NCI-H1436 (cell line): ENCODE measurements at regions not wholly inside any gene's neighbourhood (a gene's known extent, or its start where the extent isn't known, plus 50 kb on each side); places are given as distances from the start of the nearest gene placed in this dataset.

Source experiments
- DNase-seq: peaks from one replicate; lab custom pipeline; 2025; lab: John Stamatoyannopoulos, UW

DNA sequence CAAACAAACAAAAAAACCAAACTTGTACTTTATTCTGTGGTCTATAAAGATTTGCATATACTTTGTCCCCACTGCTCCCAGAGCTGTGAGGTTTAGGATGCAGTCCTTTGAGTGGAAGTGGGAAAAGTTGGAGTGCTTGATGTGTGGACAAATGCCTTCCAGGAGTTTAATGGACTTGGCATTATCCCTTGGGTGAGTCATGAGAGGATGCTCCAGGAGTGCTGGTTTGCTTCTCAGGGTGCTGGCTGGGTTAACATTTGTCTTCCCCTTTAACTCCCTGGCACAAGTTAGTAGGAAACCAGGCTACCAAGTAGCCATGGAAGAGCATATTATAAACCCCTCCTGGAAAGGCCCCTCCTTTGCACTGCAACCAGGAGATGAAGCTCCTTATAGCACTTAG is 417.4 kb upstream of the RIOK2 start:
- no peak for DNase-seq

DNA sequence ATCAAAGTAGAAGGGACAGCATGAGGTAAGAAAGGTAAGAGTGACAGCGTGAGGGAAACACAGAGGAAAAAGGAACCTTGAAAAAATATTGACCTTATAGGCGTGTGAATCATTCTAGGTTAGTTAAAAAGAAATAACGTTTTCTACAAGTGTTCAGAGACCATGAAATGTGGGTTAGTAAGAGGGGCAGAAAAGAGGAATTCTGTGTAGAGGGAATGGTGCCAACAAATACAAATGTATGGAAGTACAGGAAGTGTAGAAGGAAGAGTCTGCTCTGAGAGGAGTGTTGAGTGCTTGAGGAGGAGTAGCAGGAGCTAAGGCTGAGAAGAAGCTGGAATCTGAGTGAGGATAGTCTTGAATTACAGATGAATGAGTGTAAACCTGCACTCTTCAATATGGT is 418.6 kb upstream of the RIOK2 start:
- no peak for DNase-seq

DNA sequence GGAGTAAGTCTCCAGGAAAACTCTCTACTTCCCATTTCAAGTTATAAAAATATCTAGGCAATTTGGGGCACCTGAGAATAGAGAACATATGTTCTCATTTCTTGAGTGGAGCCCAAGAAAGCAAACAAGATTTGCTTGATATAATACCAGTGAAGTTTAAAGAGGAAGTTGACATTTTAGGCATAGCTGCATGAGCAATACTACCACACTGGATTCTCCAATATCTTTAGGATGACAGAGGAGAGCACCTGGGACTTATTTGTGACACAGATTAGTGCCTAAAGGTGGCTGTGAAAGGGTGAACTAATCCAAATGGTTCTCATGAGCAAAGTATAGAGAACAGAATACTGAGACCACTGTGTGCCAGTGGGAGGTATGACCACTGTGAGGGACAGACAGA is 423.5 kb upstream of the RIOK2 start:
- DNase-seq: no peak

DNA sequence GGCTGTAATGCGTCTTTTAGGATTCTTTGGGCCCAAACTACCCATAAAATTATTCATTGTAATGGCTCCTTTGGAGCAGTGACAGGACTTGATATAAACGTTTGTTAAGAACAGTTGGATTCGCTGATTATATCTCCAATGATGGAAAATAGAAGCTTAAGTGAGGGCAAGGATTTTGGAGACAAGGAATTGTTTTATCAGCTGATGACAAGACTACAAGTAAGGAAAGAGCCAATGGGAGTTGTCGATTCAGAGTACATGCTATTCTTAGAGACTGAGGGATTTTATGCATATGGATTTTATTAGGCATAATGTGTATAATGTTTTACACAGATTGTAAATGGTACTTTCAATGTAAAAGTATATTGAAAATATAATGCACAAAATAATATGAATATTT is 425.5 kb upstream of the RIOK2 start:
- no peak for DNase-seq

DNA sequence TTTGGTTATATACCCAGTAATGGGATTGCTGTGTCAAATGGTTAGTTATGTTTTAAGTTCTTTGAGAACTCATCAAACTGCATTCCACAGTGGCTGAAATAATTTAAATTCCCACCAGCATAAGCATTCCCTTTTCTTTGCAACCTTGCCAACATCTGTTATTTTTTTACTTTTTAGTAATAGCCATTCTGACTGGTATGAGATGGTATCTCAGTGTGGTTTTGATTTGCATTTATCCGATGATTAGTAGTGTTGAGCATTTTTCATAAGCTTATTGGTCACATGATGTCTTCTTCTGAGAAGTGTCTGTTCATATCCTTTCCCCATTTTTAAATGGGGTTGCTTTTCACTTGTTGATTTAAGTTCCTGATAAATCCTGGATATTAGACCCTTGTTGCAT is 435.7 kb upstream of the RIOK2 start:
- no peak for DNase-seq

DNA sequence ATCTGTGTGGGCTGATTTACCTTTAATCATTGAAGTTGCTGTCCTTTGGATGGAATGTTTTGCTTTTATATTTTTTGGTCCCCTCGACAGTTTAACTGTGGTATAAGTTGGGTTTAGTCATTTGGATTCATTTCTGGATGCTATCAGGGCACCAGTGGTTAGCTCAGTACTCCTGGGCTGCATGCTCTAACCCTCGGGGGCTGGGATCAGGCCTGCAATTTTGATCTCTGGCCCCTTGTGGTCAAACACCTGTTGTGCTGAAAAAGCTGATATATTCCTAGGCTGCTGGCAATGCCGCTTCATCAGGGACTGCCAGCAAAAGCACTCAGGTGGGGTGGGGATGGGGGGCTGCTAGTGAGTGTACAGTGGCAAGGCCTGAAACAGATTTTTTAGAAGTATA is 440.4 kb upstream of the RIOK2 start:
- no peak for DNase-seq

DNA sequence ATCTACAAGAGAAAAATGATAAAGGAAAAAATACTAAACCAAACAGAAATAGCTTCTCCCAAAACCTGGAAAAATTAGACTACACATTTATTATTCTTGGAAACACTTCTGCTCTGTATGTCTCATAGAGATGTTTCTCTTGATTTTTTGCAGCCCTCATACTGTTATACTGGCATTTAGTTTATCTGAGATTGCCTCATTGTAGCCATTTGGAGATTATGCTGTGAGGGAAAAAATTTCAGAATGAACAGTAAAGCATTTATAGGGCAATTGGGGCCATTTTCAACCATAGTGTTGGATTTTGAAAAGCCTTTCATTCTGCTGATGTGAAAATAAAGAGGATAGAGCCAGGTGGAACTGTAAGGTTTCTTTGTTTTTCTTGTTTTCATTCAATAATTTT is 441.8 kb upstream of the RIOK2 start:
- DNase-seq: no peak

DNA sequence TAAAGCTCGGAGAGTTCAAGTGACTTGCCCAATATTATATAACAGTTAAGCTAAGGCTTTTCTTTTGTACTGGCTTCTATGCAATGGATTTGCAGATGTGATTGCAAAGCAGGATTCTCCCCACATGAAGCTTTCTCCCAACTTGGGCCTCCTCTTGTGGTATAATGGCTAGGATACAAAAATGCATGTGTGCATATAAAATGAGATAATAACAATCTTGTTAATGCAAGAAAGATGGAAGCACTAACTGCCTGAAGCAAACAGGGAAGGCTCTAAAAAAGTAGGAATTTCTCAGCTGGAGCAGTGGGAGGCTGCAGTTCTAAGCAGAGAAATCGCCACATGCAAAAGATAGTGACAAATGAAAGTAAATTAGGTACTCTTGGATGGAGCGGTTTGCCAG is 444.2 kb upstream of the RIOK2 start:
- DNase-seq: no peak

DNA sequence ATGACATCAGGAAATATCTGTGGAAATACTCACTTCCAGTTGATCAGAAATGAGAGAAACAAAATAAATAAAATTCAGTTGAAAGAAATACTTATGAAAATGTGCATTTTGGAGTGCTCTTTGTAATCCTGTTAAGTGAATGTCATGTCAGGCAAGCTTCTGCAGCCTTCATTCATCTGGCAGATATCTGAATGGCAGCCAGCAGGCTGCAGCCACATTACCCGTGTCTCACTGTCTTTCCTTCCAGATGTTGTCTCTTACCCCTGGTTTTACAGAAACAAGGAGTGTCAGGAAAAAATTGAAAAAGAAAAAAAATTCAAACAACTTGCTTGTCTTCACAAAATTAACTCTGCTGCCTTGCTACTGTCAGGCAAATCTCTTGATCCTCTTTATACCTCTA is 445.0 kb upstream of the RIOK2 start:
- no peak for DNase-seq

DNA sequence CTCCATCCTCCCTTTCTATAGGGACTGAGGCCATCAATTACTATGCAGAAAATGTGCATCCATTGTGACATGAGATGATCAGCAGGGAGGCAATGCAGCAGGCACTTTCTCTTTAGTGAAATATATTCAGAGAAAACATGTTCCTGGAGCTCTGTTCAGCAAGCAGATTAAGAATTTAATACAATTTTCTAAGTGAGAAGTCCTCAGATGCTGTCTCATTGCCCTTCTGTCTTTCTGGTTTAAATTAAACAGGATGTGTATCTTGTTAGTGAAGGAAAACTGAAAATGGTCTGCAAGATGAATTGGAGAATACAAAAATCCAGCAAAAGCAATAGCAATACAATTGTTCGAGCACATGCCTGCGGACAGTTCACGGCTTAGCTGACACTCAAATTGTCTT is 445.8 kb upstream of the RIOK2 start:
- no peak for DNase-seq

DNA sequence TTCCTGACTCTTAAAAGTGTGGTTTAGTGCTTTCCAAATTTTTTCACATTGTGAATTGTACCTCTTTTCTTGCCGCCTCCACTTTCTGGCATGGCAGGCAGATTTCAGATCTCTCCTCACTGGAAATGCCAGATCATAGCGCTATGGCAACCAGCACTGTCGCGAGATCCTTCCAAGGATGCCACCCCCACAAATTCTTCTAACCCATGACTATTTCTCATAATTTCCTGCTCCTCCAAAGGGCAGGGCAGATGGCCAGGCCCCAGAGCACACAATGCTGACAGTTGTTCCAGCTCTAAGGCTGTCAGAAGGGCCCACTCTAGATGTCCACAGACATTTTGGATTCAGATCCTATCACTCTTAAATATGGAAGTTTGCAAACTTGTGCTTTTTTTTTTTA is 446.2 kb upstream of the RIOK2 start:
- no peak for DNase-seq

DNA sequence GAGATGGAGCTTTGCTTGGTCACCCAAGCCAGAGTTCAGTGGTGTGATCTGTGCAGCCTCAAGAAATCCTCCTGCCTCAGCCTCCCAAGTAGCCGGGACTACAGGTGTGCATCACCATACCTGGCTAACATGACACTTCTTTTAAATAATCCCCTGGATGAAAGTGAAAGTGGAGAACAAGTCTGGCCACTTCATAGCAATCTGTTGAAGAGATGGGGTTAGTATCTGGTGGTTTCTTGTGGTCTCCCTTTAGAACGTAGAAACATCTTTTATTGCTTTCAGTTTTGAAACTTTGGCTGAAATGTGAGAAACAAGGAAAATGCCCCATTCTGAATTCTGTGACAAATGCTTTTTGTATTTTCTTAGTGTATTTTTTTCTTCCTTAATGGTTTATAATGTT is 452.5 kb upstream of the RIOK2 start:
- DNase-seq: no peak

DNA sequence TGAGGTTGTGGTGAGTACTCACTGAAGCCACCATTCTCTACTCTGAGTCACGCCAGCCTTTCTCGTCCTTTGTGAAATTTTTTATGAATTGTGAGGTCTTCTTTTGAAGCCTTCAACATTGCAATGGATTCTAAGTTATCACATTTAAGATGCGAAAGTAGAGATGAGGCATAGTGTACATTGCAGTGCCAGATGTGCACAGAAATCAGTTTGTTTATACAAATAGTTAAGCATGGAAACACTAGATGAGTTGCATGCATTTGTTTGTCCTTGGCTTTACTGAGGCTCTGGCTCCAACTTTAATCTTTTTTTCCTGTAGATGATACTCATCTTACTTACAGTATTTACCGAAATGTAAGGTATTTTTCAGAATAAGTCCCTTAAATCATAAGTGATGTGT is 453.7 kb upstream of the RIOK2 start:
- no peak for DNase-seq

DNA sequence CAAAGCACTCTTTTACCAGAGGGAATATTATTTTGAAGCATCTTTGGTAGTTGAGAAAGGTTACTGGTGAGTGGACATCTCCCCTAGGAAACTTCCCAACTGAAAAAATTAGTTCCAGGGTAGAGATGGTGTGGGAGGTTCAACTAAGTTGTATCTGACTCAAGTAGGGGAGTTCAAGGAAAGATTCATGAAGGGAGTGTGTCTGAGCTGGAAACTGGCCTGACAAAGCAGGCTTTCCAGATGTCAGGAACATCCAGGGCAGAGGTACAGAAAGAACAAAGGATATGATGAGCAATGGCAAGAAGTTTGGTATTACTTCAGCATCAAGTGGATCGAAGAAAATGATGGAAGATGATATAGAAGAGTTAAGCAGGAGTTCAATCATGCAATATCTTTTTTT is 458.0 kb upstream of the RIOK2 start:
- DNase-seq: no peak

DNA sequence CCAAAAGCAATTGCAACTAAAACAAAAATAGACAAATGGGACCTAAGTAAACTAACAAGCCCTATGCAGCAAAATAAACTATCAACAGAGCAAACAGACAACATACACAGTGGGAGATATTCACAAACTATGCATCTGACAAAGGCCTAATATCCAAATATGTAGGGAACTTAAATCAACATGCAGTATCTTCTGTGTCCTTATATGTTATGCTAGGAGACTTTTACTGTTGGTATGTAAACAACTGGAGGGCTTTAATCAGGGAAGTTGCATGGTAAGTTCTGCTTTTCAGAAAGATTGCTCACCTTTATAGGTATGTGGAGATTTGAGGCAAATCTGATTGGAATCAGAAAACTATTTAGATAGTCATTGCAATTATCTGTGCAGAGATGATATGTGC is 461.2 kb upstream of the RIOK2 start:
- no peak for DNase-seq

DNA sequence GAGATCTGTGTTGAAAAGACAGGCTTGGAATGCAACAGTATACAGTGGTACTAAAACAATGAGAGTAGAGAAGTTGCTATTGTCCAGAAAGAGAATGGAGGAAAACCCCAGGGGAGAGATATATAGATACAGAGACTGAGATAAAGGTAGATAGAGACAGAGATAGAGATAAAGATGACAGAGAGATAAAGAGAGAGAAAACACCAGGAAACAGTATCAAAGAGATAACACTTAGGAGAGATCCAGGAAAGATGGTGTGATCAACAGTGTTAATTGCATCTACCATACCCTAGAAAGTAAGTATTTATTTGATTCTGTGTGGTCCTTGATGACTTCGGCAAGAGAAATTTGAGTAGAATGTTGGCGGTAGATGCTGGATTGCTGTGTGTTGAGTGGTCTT is 461.8 kb upstream of the RIOK2 start:
- DNase-seq: no peak

DNA sequence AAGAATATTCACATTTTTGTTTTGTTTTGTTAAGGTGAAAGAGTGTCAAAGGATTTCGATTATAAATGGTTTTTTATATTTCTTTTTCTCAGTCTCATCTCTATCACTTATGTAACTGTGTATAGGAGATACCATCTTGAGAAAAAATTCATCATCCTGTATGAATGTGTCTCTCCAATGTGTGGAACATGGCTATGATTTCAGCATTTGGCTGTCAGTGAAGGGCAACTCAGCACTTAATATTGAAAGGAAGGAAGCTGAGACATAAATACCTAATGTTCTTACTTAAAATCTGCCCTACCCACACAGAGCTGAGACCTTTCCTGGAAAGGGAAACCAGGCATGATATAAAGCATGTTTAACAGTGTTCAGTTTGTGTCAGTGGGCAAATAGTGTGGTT is 474.2 kb upstream of the RIOK2 start:
- DNase-seq: no peak

DNA sequence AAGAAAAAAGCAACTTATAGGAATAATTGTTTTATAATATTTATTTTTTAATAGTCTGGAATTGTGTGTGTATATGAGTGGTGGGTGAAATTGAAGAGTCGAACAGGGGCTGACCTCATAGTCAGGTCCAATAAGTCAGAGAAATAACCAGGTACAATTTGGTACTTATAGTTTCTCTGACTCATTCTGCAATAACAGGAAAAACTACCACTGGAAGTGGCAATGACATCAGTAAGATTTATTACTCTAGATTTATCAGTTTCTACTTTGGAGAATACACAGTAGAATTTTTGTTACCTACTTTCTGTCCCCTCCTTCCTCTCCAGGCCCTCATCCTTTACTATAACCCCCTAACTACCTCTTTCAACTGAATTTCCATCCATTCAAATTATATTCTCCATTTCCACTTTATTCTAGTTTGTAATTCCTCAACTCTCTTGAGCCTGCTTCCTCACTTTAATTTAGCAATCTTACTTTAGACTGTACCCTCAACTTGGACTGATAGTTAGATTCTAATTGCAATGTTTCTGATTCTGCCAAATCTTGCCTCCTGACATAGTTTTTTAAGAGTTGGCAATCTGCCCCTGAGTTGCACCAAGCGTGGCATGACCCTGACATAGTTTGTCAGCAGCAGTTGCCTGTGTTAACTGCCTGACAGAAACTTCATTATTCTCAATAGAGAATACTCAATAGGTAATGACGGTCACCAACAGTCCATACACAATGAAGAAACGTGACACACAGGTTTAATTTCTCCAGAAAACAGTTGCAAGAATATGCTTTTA is 475.3 kb upstream of the RIOK2 start:
- DNase-seq: no peak

DNA sequence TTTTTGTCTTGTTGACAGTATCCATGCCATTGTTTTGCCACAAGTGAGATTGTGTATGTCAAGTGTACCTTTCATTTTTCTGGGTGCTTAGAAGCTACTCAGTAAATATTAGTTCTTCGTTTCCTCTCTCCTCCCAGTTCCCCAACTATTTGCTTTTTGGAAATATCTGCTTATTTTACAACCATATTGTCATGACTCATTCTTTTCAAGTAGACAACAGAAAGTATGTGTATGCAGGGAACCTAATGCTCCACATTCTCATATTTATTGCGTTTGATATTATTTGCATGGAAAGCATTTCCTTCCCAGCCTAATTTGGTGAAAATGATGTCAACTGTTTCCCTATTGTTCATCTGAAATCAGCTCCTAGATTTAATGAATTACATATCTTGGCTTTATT is 483.7 kb upstream of the RIOK2 start:
- DNase-seq: no peak

DNA sequence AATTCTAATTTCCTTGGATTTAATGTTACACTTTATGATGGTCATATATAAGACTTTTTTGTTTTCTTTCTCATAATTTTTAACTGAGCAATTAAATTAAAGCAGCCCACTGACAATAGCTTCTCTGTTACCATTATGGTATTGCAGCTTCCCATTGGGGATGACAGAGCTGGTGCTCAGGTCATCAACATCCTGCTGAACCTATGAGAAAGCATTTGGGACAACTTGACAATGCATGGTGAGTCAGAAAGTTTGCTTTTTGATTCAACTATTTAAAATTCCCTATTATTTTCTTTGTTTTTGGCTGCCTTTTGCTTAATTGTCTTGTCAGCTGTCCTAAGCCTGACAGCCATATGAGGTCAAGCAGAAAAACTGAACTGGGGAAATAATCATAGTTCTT is 487.4 kb upstream of the RIOK2 start:
- no peak for DNase-seq

DNA sequence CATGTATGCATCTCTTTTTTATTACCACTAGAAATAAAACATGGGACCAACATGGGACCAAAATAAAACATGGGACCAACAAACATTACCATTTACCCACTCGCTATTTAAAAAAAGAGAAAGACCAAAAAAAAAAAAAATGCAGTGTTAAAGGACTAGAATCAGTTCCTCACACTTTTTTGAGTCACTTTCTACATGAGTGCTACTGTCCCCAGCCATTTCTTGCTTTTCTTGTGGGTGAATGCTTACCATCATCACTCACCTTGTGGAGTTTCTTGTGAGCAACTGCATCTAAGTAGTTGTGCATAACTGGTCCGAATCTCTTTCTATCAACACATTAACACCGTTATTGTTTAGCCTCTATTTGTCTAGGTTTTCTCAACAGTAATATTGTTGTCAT is 493.6 kb upstream of the RIOK2 start:
- no peak for DNase-seq

DNA sequence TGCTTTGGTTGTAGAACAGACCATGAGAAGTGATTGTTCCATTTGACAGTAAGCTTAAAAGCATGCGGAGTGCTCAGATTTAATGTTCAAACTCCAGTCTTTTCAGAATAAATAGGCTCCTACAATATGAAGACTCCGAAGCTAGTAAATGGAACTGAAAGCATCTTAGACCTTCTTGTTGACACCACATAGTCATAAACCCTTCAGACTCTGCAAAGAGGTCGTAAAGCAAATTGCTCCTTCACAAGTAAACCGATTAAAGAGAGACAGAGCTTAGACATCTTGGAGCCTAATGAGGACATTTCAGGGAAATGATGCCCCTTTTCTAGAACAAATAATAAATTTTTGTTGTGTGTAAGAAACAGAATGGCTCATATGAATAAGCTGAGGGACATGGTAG is 511.0 kb upstream of the RIOK2 start:
- no peak for DNase-seq

DNA sequence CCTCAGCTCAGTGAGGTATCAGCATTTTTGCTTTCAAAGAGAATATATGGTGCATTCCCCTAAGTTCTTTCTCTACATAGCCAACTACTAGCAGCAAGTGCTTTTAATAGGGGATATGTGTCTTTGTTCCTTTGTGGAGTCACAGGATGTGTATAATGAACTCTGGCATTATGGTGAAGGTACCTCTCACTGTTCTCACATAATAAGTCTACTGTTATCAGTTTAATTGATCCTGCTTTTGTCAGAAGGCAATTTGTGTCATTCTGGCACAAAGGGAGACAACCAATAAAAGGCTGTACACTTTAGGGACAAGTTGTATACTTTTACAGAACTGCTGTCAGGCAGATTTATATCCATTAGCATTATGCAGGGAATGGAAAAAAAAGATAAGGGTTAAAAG is 531.4 kb upstream of the RIOK2 start:
- no peak for DNase-seq

DNA sequence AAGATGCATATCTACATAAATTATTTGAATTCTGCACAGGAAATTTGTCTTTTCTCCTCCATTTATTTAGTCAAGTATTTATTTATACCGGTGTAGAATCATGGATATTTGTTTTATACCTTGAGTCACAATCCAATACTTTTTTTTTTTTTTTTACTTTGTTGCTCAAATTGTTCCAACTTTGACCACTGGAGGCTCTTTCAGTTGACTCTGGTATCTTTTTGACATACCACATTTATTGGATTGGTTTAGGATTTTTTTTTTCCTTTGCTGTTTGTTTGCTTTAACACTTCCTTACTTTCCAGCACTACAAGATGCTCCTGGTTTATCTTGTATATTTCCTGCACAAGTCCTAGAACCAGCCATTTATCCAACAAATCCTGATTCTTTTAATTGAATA is 543.1 kb upstream of the RIOK2 start:
- DNase-seq: no peak

DNA sequence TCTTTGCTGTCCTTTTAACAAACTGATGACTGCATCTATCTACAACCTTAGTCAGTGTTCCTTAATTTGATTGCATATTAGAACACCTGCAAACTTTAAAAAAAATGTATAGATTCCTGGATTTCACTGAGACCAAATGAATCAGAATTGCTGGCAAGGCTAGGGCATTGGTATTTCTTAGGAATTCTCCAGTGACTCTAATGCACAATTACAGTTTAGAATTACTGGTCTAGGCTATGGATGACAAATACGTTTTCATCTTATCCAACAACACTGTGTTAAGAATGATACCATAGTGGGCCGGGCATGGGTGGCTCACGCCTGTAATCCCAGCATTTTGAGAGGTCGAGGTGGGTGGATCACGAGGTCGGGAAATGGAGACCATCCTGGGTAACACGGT is 545.9 kb upstream of the RIOK2 start:
- no peak for DNase-seq
